HEK293 (cell line): ENCODE measurements at regions not wholly inside any gene's neighbourhood (a gene's known extent, or its start where the extent isn't known, plus 50 kb on each side); places are given as distances from the start of the nearest gene placed in this dataset.

Experiments
- SALL2 ChIP-seq: fragments of 450-650 bp; formaldehyde crosslinking; IDR thresholded peaks from 2 replicates; pipeline ENCODE4 v1.5.0; 2017; ENCODE audit warnings: missing biosample characterization, mild to moderate bottlenecking, missing genetic modification characterization, borderline replicate concordance
- SETDB1 ChIP-seq: IDR thresholded peaks from one replicate; pipeline ENCODE4 v1.6.1; 2017; ENCODE audit warnings: mild to moderate bottlenecking, low read length, moderate library complexity, mixed read lengths; ENCODE audit not compliant: insufficient read length
- SP2 ChIP-seq: fragments of 450-650 bp; formaldehyde crosslinking; IDR thresholded peaks from 2 replicates; pipeline ENCODE4 v1.5.1; 2016; ENCODE audit warnings: missing biosample characterization, missing genetic modification characterization
- ZNF37A ChIP-seq: fragments of 450-650 bp; IDR thresholded peaks from 2 replicates; pipeline ENCODE4 v1.5.1; 2018; ENCODE audit warnings: missing biosample characterization, missing genetic modification characterization
- ZNF76 ChIP-seq: fragments of 450-650 bp; formaldehyde crosslinking; IDR thresholded peaks from 2 replicates; pipeline ENCODE4; 2016; ENCODE audit warnings: low read depth, missing biosample characterization, missing genetic modification characterization, borderline replicate concordance
- TF ChIP-seq, protein P1 (sequence below): fragments of 450-650 bp; formaldehyde crosslinking; IDR thresholded peaks from 2 replicates; pipeline ENCODE4 v1.5.1; 2016; ENCODE audit warnings: missing biosample characterization, missing genetic modification characterization
- TF ChIP-seq, protein P2 (sequence below): fragments of 450-650 bp; formaldehyde crosslinking; IDR thresholded peaks from 2 replicates; pipeline ENCODE4 v1.5.1; 2016; ENCODE audit warnings: missing biosample characterization, missing genetic modification characterization

DNA sequence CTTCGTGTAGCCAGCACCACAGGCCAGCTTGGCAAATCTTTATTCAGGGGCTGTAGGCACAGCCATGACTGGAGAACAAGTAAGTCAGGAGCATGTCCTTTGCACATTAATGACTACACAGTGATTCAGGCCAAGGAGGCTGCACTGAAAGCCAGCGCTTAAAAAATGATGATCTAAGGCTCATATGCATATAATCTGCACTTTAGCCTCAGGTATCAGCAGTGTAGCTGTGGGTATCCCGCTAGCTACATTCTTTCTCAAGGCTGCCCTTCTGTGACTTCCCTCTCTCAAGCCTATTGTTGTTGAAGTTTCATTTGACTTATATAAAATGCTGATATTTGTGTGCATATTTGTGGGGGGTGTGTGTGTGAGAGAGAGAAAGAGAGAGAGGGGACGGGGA is 62.6 kb upstream of the RGL1 start:
- TF ChIP-seq, protein P1, sequence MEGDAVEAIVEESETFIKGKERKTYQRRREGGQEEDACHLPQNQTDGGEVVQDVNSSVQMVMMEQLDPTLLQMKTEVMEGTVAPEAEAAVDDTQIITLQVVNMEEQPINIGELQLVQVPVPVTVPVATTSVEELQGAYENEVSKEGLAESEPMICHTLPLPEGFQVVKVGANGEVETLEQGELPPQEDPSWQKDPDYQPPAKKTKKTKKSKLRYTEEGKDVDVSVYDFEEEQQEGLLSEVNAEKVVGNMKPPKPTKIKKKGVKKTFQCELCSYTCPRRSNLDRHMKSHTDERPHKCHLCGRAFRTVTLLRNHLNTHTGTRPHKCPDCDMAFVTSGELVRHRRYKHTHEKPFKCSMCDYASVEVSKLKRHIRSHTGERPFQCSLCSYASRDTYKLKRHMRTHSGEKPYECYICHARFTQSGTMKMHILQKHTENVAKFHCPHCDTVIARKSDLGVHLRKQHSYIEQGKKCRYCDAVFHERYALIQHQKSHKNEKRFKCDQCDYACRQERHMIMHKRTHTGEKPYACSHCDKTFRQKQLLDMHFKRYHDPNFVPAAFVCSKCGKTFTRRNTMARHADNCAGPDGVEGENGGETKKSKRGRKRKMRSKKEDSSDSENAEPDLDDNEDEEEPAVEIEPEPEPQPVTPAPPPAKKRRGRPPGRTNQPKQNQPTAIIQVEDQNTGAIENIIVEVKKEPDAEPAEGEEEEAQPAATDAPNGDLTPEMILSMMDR: no peak
- TF ChIP-seq SP2 (tag by site-specific recombination) (no peak), ZNF76 (tag by site-specific recombination) (no peak), SETDB1 (no peak), SALL2 (tag by site-specific recombination) (no peak), ZNF37A (tag by site-specific recombination) (no peak)
- TF ChIP-seq, protein P2, sequence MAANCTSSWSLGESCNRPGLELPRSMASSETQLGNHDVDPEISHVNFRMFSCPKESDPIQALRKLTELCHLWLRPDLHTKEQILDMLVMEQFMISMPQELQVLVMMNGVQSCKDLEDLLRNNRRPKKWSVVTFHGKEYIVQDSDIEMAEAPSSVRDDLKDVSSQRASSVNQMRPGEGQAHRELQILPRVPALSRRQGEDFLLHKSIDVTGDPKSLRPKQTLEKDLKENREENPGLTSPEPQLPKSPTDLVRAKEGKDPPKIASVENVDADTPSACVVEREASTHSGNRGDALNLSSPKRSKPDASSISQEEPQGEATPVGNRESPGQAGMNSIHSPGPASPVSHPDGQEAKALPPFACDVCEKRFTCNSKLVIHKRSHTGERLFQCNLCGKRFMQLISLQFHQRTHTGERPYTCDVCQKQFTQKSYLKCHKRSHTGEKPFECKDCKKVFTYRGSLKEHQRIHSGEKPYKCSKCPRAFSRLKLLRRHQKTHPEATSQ (tag by site-specific recombination): no peak
